WTC11 (cell line): ENCODE measurements at regions not wholly inside any gene's neighbourhood (a gene's known extent, or its start where the extent isn't known, plus 50 kb on each side); places are given as distances from the start of the nearest gene placed in this dataset.

Experiments
- ATAC-seq: fragments of 200-7000 bp; cut with Tn5 transposase; 2 replicates; pipeline ENCODE4 v1.10.0; 2021; ENCODE audit warnings: mild to moderate bottlenecking, moderate library complexity
- CTCF ChIA-PET: fragments of 300-600 bp; sonication (Branson Sonifier 250); formaldehyde crosslinking; loops from one replicate; lab custom pipeline; 2021; ENCODE audit warnings: antibody characterized with exemption; lab: Charles Lee
- POLR2A ChIA-PET: fragments of 350-600 bp; sonication (Branson Sonifier 250); formaldehyde crosslinking; loops from one replicate; lab custom pipeline; 2021; ENCODE audit warnings: antibody characterized with exemption; lab: Charles Lee
- DNase-seq: peaks from one replicate; pipeline ENCODE4 v3.0.0; 2021; ENCODE audit warnings: low spot score
- H3K27ac Mint-ChIP-seq: 2 replicates; pipeline ENCODE4 v1.8.0; 2021; ENCODE audit warnings: mixed read lengths
- H3K27me3 Mint-ChIP-seq: 2 replicates; pipeline ENCODE4 v1.8.0; 2021; ENCODE audit warnings: low read depth, mild to moderate bottlenecking, moderate library complexity, mixed read lengths
- H3K36me3 Mint-ChIP-seq: 2 replicates; pipeline ENCODE4 v1.8.0; 2021; ENCODE audit warnings: mixed read lengths
- H3K4me1 Mint-ChIP-seq: 2 replicates; pipeline ENCODE4 v1.8.0; 2022; ENCODE audit warnings: mixed read lengths
- H3K4me3 Mint-ChIP-seq: 2 replicates; pipeline ENCODE4 v1.8.0; 2021; ENCODE audit warnings: mild to moderate bottlenecking, moderate library complexity, mixed read lengths
- H3K9me3 Mint-ChIP-seq: 2 replicates; pipeline ENCODE4 v1.8.0; 2021; ENCODE audit warnings: mixed read lengths
- CBFB ChIP-seq: sonication (generic); formaldehyde crosslinking; IDR thresholded peaks from 2 replicates; pipeline ENCODE4 v1.8.1; 2022; ENCODE audit warnings: mild to moderate bottlenecking, low read depth, missing genetic modification reagents
- CREB1 ChIP-seq: sonication (generic); formaldehyde crosslinking; IDR thresholded peaks from 2 replicates; pipeline ENCODE4 v1.8.0; 2023; ENCODE audit warnings: mild to moderate bottlenecking, missing genetic modification reagents
- ERG ChIP-seq: fragments of 250-450 bp; sonication (Bioruptor Pico); IDR thresholded peaks from 2 replicates; pipeline ENCODE4 v1.8.0; 2021; ENCODE audit warnings: mild to moderate bottlenecking
- ESRRA ChIP-seq: sonication (generic); formaldehyde crosslinking; IDR thresholded peaks from 2 replicates; pipeline ENCODE4 v1.8.1; 2022; ENCODE audit warnings: mild to moderate bottlenecking, missing genetic modification reagents, borderline replicate concordance
- FOXP1 ChIP-seq: sonication (generic); formaldehyde crosslinking; IDR thresholded peaks from 2 replicates; pipeline ENCODE4 v1.8.0; 2022; ENCODE audit warnings: missing genetic modification reagents, mild to moderate bottlenecking, moderate library complexity, borderline replicate concordance
- GTF2I ChIP-seq: fragments of 250-450 bp; sonication (Bioruptor Pico); conservative IDR thresholded peaks from 2 replicates; pipeline ENCODE4 v1.4.0; 2021; ENCODE audit warnings: mild to moderate bottlenecking
- IRF1 ChIP-seq: sonication (generic); formaldehyde crosslinking; IDR thresholded peaks from 2 replicates; pipeline ENCODE4 v1.8.0; 2023; ENCODE audit warnings: missing genetic modification reagents
- NR2C2 ChIP-seq: sonication (generic); formaldehyde crosslinking; IDR thresholded peaks from 2 replicates; pipeline ENCODE4 v1.8.0; 2022; ENCODE audit warnings: mild to moderate bottlenecking, missing genetic modification reagents
- TCF7 ChIP-seq: sonication (generic); formaldehyde crosslinking; IDR thresholded peaks from 2 replicates; pipeline ENCODE4 v1.8.0; 2022; ENCODE audit warnings: mild to moderate bottlenecking, low read depth, missing genetic modification reagents, moderate library complexity
- TEAD1 ChIP-seq: sonication (generic); formaldehyde crosslinking; IDR thresholded peaks from 2 replicates; pipeline ENCODE4 v1.8.0; 2022; ENCODE audit warnings: mild to moderate bottlenecking, missing genetic modification reagents
- TEAD4 ChIP-seq: sonication (generic); formaldehyde crosslinking; IDR thresholded peaks from 2 replicates; pipeline ENCODE4 v1.8.0; 2022; ENCODE audit warnings: mild to moderate bottlenecking, missing genetic modification reagents
- ZBTB21 ChIP-seq: sonication (generic); formaldehyde crosslinking; IDR thresholded peaks from 2 replicates; pipeline ENCODE4 v1.8.1; 2023; ENCODE audit warnings: mild to moderate bottlenecking, missing genetic modification reagents, borderline replicate concordance
- ZNF232 ChIP-seq: sonication (generic); formaldehyde crosslinking; IDR thresholded peaks from 2 replicates; pipeline ENCODE4 v1.8.0; 2022; ENCODE audit warnings: mild to moderate bottlenecking, missing genetic modification reagents
- ZNF263 ChIP-seq: sonication (generic); formaldehyde crosslinking; IDR thresholded peaks from 2 replicates; pipeline ENCODE4 v1.8.1; 2022; ENCODE audit warnings: low read depth, mild to moderate bottlenecking, moderate library complexity, missing genetic modification reagents
- ZSCAN18 ChIP-seq: fragments of 250-450 bp; sonication (Bioruptor Pico); IDR thresholded peaks from 2 replicates; pipeline ENCODE4 v2.1.2; 2022; ENCODE audit warnings: mild to moderate bottlenecking, moderate library complexity
- TF ChIP-seq, protein P1 (sequence below): fragments of 250-450 bp; sonication (Bioruptor Pico); IDR thresholded peaks from 2 replicates; pipeline ENCODE4 v1.9.0; 2021; ENCODE audit warnings: mild to moderate bottlenecking
- TF ChIP-seq, protein P2 (sequence below): fragments of 250-450 bp; sonication (Bioruptor Pico); IDR thresholded peaks from 2 replicates; pipeline ENCODE4 v1.9.0; 2021; ENCODE audit warnings: mild to moderate bottlenecking, borderline replicate concordance
- TF ChIP-seq, protein P3 (sequence below): fragments of 250-450 bp; sonication (Bioruptor Pico); IDR thresholded peaks from 2 replicates; pipeline ENCODE4 v1.9.0; 2021; ENCODE audit warnings: moderate library complexity, mild to moderate bottlenecking, inconsistent platforms, borderline replicate concordance
- TF ChIP-seq, protein P4 (sequence below): sonication (generic); formaldehyde crosslinking; IDR thresholded peaks from 2 replicates; pipeline ENCODE4 v1.8.1; 2023; ENCODE audit warnings: mild to moderate bottlenecking, missing genetic modification reagents, moderate library complexity

- DNase-seq, result no peak
- Mint-ChIP-seq H3K4me3 (no peak overlapping the region), H3K27me3 (peaks cover 66% of the 10 kb centered on the region), H3K4me1 (peaks cover 8% of the 10 kb centered on the region), H3K36me3 (0 out of 2 replicates have a peak, but pooled peaks cover 6% of the 10 kb centered on the region), H3K27ac (no peak overlapping the region), H3K9me3 (peaks cover 8% of the 10 kb centered on the region)
- TF ChIP-seq TEAD1 (CRISPR knock-in tag), result no peak
- ATAC-seq, result no peak
- POLR2A ChIA-PET, result no interaction called here
- CTCF ChIA-PET, result interaction anchor here (0.8 kb wide), 1 partner anchor 75 kb away, joined by 3 read pairs; no protein-coding TSS in a partner anchor
These were observed 65.2 kb upstream of the ITPRID1 start for GRCh38 chr7:31448649-31449048.

DNA sequence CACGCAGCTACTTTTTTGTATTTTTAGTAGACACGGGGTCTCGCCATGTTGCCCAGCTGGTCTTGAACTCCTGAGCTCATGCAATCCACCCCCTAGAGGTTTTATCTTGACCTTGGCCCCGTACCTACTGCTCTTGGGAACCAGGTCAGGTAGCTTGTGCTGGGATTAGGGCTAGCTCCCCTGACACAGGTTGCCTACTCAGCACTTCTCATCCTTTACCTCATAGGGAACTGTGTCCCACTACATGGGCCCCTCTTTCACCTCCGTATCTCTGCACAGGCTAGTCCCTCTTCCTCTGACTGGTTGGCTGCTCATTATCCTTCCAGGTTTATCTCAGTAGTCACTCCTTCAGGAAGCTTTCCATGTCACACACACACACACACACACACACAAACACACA is 58.0 kb upstream of the ITPRID1 start:
- Mint-ChIP-seq H3K4me1 (peaks cover 18% of the 10 kb centered on the region), H3K4me3 (no peak overlapping the region), H3K36me3 (no peaks in the 10 kb centered on the region), H3K27ac (no peak overlapping the region), H3K9me3 (peaks cover 5% of the 10 kb centered on the region), H3K27me3 (peaks cover 94% of the 10 kb centered on the region)
- TF ChIP-seq, protein P1, sequence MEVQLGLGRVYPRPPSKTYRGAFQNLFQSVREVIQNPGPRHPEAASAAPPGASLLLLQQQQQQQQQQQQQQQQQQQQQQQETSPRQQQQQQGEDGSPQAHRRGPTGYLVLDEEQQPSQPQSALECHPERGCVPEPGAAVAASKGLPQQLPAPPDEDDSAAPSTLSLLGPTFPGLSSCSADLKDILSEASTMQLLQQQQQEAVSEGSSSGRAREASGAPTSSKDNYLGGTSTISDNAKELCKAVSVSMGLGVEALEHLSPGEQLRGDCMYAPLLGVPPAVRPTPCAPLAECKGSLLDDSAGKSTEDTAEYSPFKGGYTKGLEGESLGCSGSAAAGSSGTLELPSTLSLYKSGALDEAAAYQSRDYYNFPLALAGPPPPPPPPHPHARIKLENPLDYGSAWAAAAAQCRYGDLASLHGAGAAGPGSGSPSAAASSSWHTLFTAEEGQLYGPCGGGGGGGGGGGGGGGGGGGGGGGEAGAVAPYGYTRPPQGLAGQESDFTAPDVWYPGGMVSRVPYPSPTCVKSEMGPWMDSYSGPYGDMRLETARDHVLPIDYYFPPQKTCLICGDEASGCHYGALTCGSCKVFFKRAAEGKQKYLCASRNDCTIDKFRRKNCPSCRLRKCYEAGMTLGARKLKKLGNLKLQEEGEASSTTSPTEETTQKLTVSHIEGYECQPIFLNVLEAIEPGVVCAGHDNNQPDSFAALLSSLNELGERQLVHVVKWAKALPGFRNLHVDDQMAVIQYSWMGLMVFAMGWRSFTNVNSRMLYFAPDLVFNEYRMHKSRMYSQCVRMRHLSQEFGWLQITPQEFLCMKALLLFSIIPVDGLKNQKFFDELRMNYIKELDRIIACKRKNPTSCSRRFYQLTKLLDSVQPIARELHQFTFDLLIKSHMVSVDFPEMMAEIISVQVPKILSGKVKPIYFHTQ, result no peak
- ChIA-PET POLR2A (no interaction called here), CTCF (interaction anchor here (4.1 kb wide), 1 partner anchor 13 kb away, joined by 16 read pairs; no protein-coding TSS in a partner anchor)
- ATAC-seq (no peak), DNase-seq (no peak)

DNA sequence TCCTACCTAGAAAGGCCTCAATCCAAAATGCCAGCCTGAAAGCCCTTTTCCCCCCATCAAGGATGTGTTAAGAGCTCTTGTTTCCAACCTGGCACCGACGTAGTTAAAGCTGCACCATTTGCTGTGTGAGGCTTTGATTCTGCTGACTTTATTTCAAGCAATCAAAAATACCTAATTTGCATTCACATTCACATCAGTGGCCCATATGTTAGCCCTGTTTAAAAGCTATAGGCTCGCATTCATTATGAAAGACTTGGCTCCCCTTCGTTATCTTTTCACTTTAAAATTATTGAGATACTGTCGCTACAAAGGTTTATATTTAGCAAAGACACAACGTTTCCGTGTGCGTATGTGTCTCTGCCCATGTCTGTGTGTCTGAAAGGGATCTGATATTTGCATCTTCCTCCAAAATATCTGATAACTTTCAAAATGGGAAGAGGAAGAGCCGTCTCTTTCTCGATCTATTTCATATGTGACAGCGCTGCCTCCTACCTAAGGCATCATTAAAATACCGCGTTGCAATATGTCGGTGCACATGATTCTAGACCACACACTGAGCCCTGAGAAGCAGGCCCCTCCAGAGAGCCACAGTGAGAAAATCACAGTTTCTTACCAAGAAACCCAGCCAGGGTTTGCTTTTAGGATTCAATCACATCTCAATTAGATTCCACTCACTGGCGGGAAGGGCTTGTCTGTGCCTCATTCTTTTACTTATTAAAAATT is 57.1 kb upstream of the ITPRID1 start:
- Mint-ChIP-seq H3K27me3 (peaks cover 97% of the 10 kb centered on the region), H3K4me1 (peaks cover 18% of the 10 kb centered on the region), H3K27ac (no peak overlapping the region), H3K36me3 (no peaks in the 10 kb centered on the region), H3K9me3 (peaks cover 5% of the 10 kb centered on the region), H3K4me3 (no peak overlapping the region)
- TF ChIP-seq CBFB (CRISPR knock-in tag), result no peak
- no peak for TF ChIP-seq TEAD1 (CRISPR knock-in tag)
- TF ChIP-seq TCF7, result no peak
- TF ChIP-seq ZBTB21 (CRISPR knock-in tag), result no peak
- TF ChIP-seq NR2C2 (CRISPR knock-in tag), result no peak
- TF ChIP-seq TEAD4 (CRISPR knock-in tag), result no peak
- TF ChIP-seq, protein P2, sequence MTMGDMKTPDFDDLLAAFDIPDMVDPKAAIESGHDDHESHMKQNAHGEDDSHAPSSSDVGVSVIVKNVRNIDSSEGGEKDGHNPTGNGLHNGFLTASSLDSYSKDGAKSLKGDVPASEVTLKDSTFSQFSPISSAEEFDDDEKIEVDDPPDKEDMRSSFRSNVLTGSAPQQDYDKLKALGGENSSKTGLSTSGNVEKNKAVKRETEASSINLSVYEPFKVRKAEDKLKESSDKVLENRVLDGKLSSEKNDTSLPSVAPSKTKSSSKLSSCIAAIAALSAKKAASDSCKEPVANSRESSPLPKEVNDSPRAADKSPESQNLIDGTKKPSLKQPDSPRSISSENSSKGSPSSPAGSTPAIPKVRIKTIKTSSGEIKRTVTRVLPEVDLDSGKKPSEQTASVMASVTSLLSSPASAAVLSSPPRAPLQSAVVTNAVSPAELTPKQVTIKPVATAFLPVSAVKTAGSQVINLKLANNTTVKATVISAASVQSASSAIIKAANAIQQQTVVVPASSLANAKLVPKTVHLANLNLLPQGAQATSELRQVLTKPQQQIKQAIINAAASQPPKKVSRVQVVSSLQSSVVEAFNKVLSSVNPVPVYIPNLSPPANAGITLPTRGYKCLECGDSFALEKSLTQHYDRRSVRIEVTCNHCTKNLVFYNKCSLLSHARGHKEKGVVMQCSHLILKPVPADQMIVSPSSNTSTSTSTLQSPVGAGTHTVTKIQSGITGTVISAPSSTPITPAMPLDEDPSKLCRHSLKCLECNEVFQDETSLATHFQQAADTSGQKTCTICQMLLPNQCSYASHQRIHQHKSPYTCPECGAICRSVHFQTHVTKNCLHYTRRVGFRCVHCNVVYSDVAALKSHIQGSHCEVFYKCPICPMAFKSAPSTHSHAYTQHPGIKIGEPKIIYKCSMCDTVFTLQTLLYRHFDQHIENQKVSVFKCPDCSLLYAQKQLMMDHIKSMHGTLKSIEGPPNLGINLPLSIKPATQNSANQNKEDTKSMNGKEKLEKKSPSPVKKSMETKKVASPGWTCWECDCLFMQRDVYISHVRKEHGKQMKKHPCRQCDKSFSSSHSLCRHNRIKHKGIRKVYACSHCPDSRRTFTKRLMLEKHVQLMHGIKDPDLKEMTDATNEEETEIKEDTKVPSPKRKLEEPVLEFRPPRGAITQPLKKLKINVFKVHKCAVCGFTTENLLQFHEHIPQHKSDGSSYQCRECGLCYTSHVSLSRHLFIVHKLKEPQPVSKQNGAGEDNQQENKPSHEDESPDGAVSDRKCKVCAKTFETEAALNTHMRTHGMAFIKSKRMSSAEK (CRISPR knock-in tag), result no peak
- no peak for TF ChIP-seq ZNF232 (CRISPR knock-in tag)
- no peak for TF ChIP-seq IRF1 (CRISPR knock-in tag)
- no peak for TF ChIP-seq GTF2I (CRISPR knock-in tag)
- TF ChIP-seq CREB1 (CRISPR knock-in tag), result no peak
- no peak for TF ChIP-seq FOXP1 (CRISPR knock-in tag)
- TF ChIP-seq, protein P3, sequence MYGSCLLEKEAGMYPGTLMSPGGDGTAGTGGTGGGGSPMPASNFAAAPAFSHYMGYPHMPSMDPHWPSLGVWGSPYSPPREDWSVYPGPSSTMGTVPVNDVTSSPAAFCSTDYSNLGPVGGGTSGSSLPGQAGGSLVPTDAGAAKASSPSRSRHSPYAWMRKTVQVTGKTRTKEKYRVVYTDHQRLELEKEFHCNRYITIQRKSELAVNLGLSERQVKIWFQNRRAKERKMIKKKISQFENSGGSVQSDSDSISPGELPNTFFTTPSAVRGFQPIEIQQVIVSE (CRISPR knock-in tag), result no peak
- TF ChIP-seq ESRRA (CRISPR knock-in tag), result no peak
- no peak for TF ChIP-seq ZNF263 (CRISPR knock-in tag)
- TF ChIP-seq, protein P4, sequence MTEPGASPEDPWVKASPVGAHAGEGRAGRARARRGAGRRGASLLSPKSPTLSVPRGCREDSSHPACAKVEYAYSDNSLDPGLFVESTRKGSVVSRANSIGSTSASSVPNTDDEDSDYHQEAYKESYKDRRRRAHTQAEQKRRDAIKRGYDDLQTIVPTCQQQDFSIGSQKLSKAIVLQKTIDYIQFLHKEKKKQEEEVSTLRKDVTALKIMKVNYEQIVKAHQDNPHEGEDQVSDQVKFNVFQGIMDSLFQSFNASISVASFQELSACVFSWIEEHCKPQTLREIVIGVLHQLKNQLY (CRISPR knock-in tag), result no peak
- TF ChIP-seq ERG (CRISPR knock-in tag), result no peak
- no peak for TF ChIP-seq ZSCAN18 (CRISPR knock-in tag)
- ChIA-PET CTCF (interaction anchor here (4.1 kb wide), 1 partner anchor 14 kb away, joined by 16 read pairs; no protein-coding TSS in a partner anchor), POLR2A (no interaction called here)
- no peak for DNase-seq
- ATAC-seq, result no peak
